Keratinocyte (primary cell): ENCODE measurements at regions not wholly inside any gene's neighbourhood (a gene's known extent, or its start where the extent isn't known, plus 50 kb on each side); places are given as distances from the start of the nearest gene placed in this dataset.

Source experiments
- DNase-seq: peaks from one replicate; pipeline ENCODE4 v3.0.0-alpha.2; 2011; ENCODE audit warnings: low read depth, missing footprints, low spot score
- FAIRE-seq: peaks from 2 replicates; lab custom pipeline; 2011; peaks lifted over from hg19 to GRCh38; lab: Jason Lieb, UNC
- H2AFZ ChIP-seq: 2 replicates; pipeline ENCODE4 v1.6.0; 2012; ENCODE audit warnings: low read length, control low read depth, inconsistent platforms; ENCODE audit not compliant: control insufficient read depth
- H3K27ac ChIP-seq: 2 replicates; pipeline ENCODE4 v1.5.1; 2011; ENCODE audit warnings: low read length; ENCODE audit not compliant: control insufficient read depth, insufficient read depth
- H3K27me3 ChIP-seq: 3 replicates; pipeline ENCODE4 v1.6.0; 2011; ENCODE audit warnings: low read length; ENCODE audit not compliant: control insufficient read depth, insufficient read depth; ENCODE audit errors: extremely low read depth
- H3K36me3 ChIP-seq, 2 experiments: 2 replicates in 1 of 2; 3 replicates in 1 of 2; pipeline ENCODE4 v1.5.1; 2011; ENCODE audit warnings: low read length in 2 of 2, mild to moderate bottlenecking in 1 of 2; ENCODE audit not compliant: control insufficient read depth in 2 of 2, insufficient read depth in 2 of 2; ENCODE audit errors: extremely low read depth in 1 of 2
- H3K4me1 ChIP-seq: 3 replicates; pipeline ENCODE4 v1.5.1; 2011; ENCODE audit warnings: low read length; ENCODE audit not compliant: control insufficient read depth, insufficient read depth; ENCODE audit errors: extremely low read depth
- H3K4me2 ChIP-seq: 3 replicates; pipeline ENCODE4 v1.6.0; 2011; ENCODE audit warnings: low read depth, low read length; ENCODE audit not compliant: control insufficient read depth, insufficient read depth; ENCODE audit errors: extremely low read depth
- H3K4me3 ChIP-seq, 3 experiments: fragments of 200-600 bp in 1 of 3; sonication (generic) in 1 of 3; 2 replicates in 2 of 3; 3 replicates in 1 of 3; pipeline ENCODE4 v1.5.1; 2011 to 2016; ENCODE audit warnings: low read length in 3 of 3, mild to moderate bottlenecking in 3 of 3, control low read depth in 2 of 3, inconsistent platforms in 1 of 3, low read depth in 1 of 3, mixed read lengths in 1 of 3, mixed run types in 1 of 3, moderate library complexity in 1 of 3; ENCODE audit not compliant: control insufficient read depth in 2 of 3, insufficient read depth in 2 of 3; ENCODE audit errors: extremely low read depth in 1 of 3
- H3K79me2 ChIP-seq: 2 replicates; pipeline ENCODE4 v1.6.0; 2012; ENCODE audit warnings: low read length; ENCODE audit not compliant: control insufficient read depth, insufficient read depth
- H3K9ac ChIP-seq: 3 replicates; pipeline ENCODE4 v1.6.0; 2011; ENCODE audit warnings: low read length; ENCODE audit not compliant: control insufficient read depth, insufficient read depth; ENCODE audit errors: extremely low read depth
- H3K9me1 ChIP-seq: 3 replicates; pipeline ENCODE4 v1.6.0; 2011; ENCODE audit warnings: low read length; ENCODE audit not compliant: control insufficient read depth, insufficient read depth; ENCODE audit errors: extremely low read depth
- H3K9me3 ChIP-seq: 2 replicates; pipeline ENCODE4 v1.5.1; 2012; ENCODE audit warnings: low read depth, low read length; ENCODE audit not compliant: control insufficient read depth
- H4K20me1 ChIP-seq: 3 replicates; pipeline ENCODE4 v1.6.0; 2011; ENCODE audit warnings: low read length; ENCODE audit not compliant: control insufficient read depth, insufficient read depth; ENCODE audit errors: extremely low read depth
- CTCF ChIP-seq, 3 experiments: IDR thresholded peaks in 1 of 3; conservative IDR thresholded peaks in 1 of 3; optimal IDR thresholded peaks in 1 of 3; 2 replicates in 2 of 3; 3 replicates in 1 of 3; pipeline versions ENCODE3 to v1.5.1; 2011; ENCODE audit warnings: low read length in 3 of 3, mild to moderate bottlenecking in 3 of 3, moderate library complexity in 2 of 3, control low read depth in 1 of 3, inconsistent platforms in 1 of 3; ENCODE audit not compliant: insufficient read depth in 2 of 3; ENCODE audit errors: extremely low read depth in 1 of 3
- EZH2 ChIP-seq: IDR thresholded peaks from one replicate; pipeline ENCODE4 v1.6.1; 2012; ENCODE audit warnings: inconsistent platforms, mild to moderate bottlenecking, low read length, moderate library complexity
- dilution Hi-C: fragments of 300-500 bp; cut with MboI; formaldehyde crosslinking; loops from one replicate; pipeline ENCODE4 v1.7.0; 2020; ENCODE audit warnings: low sequenced_read_pairs; ENCODE audit not compliant: extremely low pct_ligation_motif_present

- no peak overlapping the region for H3K4me2 ChIP-seq
- H3K27ac ChIP-seq = no peak overlapping the region
- no peaks in the 10 kb centered on the region for H3K79me2 ChIP-seq
- FAIRE-seq (no peak), DNase-seq (no peak)
- no peaks in the 10 kb centered on the region for H3K9me3 ChIP-seq
- no peaks in the 10 kb centered on the region for H3K36me3 ChIP-seq
- H3K4me1 ChIP-seq = no peaks in the 10 kb centered on the region
- H3K4me3 ChIP-seq = no peak overlapping the region
- H2AFZ ChIP-seq = no peak overlapping the region
- H3K9ac ChIP-seq = no peak overlapping the region
- no peaks in the 10 kb centered on the region for H3K27me3 ChIP-seq
- dilution Hi-C loops = no loop called here
- no peaks in the 10 kb centered on the region for H4K20me1 ChIP-seq
- TF ChIP-seq CTCF (optimal IDR thresholded peaks at IDR 0.05 in 1 of 3, IDR thresholded peaks at IDR 0.05 in 1 of 3, conservative IDR thresholded peaks at IDR 0.05 in 1 of 3; ENCODE audit: extremely low read depth in 1 of 3, insufficient read depth in 2 of 3, low read length in 3 of 3) (no peak), EZH2 (no peak)
- H3K9me1 ChIP-seq = no peaks in the 10 kb centered on the region
These were observed 65.2 kb upstream of the RAPH1 start for GRCh38 chr2:203600286-203600685.

GRCh38 chr2:203603456-203604389, 68.6 kb upstream of the RAPH1 start:
- H3K9me1 ChIP-seq = no peaks in the 10 kb centered on the region
- no peaks in the 10 kb centered on the region for H3K36me3 ChIP-seq
- FAIRE-seq (no peak), DNase-seq (no peak)
- H3K9ac ChIP-seq = no peak overlapping the region
- dilution Hi-C loops = no loop called here
- TF ChIP-seq EZH2 = no peak
- TF ChIP-seq CTCF (optimal IDR thresholded peaks at IDR 0.05 in 1 of 3, IDR thresholded peaks at IDR 0.05 in 1 of 3, conservative IDR thresholded peaks at IDR 0.05 in 1 of 3; ENCODE audit: extremely low read depth in 1 of 3, insufficient read depth in 2 of 3, low read length in 3 of 3) = no peak
- H3K4me2 ChIP-seq = no peak overlapping the region
- no peak overlapping the region for H3K27ac ChIP-seq
- no peaks in the 10 kb centered on the region for H3K79me2 ChIP-seq
- no peaks in the 10 kb centered on the region for H3K9me3 ChIP-seq
- H3K4me3 ChIP-seq = no peak overlapping the region
- no peak overlapping the region for H2AFZ ChIP-seq
- H3K27me3 ChIP-seq = no peaks in the 10 kb centered on the region
- no peaks in the 10 kb centered on the region for H4K20me1 ChIP-seq
- no peaks in the 10 kb centered on the region for H3K4me1 ChIP-seq
